Stimulated activated CD8-positive, alpha-beta memory T cell treated with anti-CD3 and anti-CD28 coated beads, Interleukin-2, amount 100 ng/mL, for 48 hours (primary cell): ENCODE measurements at regions not wholly inside any gene's neighbourhood (a gene's known extent, or its start where the extent isn't known, plus 50 kb on each side); places are given as distances from the start of the nearest gene placed in this dataset.
"Not testable (repeated sequence)": the region's sequence is repeated elsewhere in the genome, so short reads cannot be mapped to it uniquely, and the experiment has no call there.

Experiments
- DNase-seq, 2 donors: peaks; one replicate each; pipeline ENCODE4 v3.0.0-alpha.2; 2020; ENCODE audit warnings: low read depth in 2 of 2

- no peak for DNase-seq
Measured at GRCh38 chr6:92404281-92404680, 1015.1 kb downstream of the EPHA7 start.

- no peak for DNase-seq
Measured at GRCh38 chr6:92399911-92400310, 1019.4 kb downstream of the EPHA7 start.

GRCh38 chr6:92388706-92389105 is 1030.7 kb downstream of the EPHA7 start:
- DNase-seq = not testable (repeated sequence)

- no peak for DNase-seq
Measured at GRCh38 chr6:92380803-92381601, 1038.4 kb downstream of the EPHA7 start.

GRCh38 chr6:92377137-92377536 is 1042.2 kb downstream of the EPHA7 start:
- no peak for DNase-seq

GRCh38 chr6:92376691-92377090 is 1042.7 kb downstream of the EPHA7 start:
- DNase-seq = no peak

- DNase-seq = no peak
Measured at GRCh38 chr6:92371211-92372208, 1047.8 kb downstream of the EPHA7 start.

- DNase-seq = no peak
Measured at GRCh38 chr6:92369309-92369708, 1050.0 kb downstream of the EPHA7 start.

GRCh38 chr6:92364948-92365541 is 1054.3 kb downstream of the EPHA7 start:
- no peak for DNase-seq

- DNase-seq = no peak
Measured at GRCh38 chr6:92363111-92363510, 1056.2 kb downstream of the EPHA7 start.

- DNase-seq = no peak
Measured at GRCh38 chr6:92362404-92362803, 1057.0 kb downstream of the EPHA7 start.

GRCh38 chr6:92361990-92362389 is 1057.4 kb downstream of the EPHA7 start:
- no peak for DNase-seq

- no peak for DNase-seq
Measured at GRCh38 chr6:92354270-92354829, 1065.0 kb downstream of the EPHA7 start.

- DNase-seq = no peak
Measured at GRCh38 chr6:92352130-92352529, 1067.2 kb downstream of the EPHA7 start.

GRCh38 chr6:92341201-92341600 is 1078.2 kb downstream of the EPHA7 start:
- DNase-seq = no peak

GRCh38 chr6:92339936-92340640 is 1079.3 kb downstream of the EPHA7 start:
- DNase-seq = no peak

GRCh38 chr6:92337571-92337970 is 1081.8 kb downstream of the EPHA7 start:
- no peak for DNase-seq

- no peak for DNase-seq
Measured at GRCh38 chr6:92329208-92329847, 1090.0 kb downstream of the EPHA7 start.

GRCh38 chr6:92315312-92315711 is 1104.0 kb downstream of the EPHA7 start:
- no peak for DNase-seq

GRCh38 chr6:92297101-92297500 is 1122.3 kb downstream of the EPHA7 start:
- DNase-seq = no peak

GRCh38 chr6:92292067-92292466 is 1127.3 kb downstream of the EPHA7 start:
- DNase-seq = no peak
